ENCODE measurements at regions not wholly inside any gene's neighbourhood (a gene's known extent, or its start where the extent isn't known, plus 50 kb on each side); places are given as distances from the start of the nearest gene placed in this dataset.

- TF ChIP-seq ZNF274 (IDR thresholded peaks at IDR 0.05; ENCODE audit: low read depth, low read length) (no peak), YY1 (IDR thresholded peaks at IDR 0.05; ENCODE audit: insufficient read depth, insufficient read length) (no peak), SUZ12 (IDR thresholded peaks at IDR 0.05; ENCODE audit: extremely low read depth, insufficient read depth, insufficient read length) (no peak)
These were observed 176.2 kb upstream of the ZMIZ1 start for GRCh38 chr10:78892338-78893176.
